ENCODE measurements at regions not wholly inside any gene's neighbourhood (a gene's known extent, or its start where the extent isn't known, plus 50 kb on each side); places are given as distances from the start of the nearest gene placed in this dataset.

GRCh38 chr19:30739394-30739793 lies 367.2 kb downstream of the ZNF536 start:
- no peak for DNase-seq

- no peak for DNase-seq
These were observed 365.9 kb downstream of the ZNF536 start for GRCh38 chr19:30738047-30738446.

GRCh38 chr19:30734669-30735068 lies 362.5 kb downstream of the ZNF536 start:
- no peak for DNase-seq

- no peak for DNase-seq
These were observed 361.8 kb downstream of the ZNF536 start for GRCh38 chr19:30733826-30734550.

- no peak for DNase-seq
These were observed 359.4 kb downstream of the ZNF536 start for GRCh38 chr19:30731591-30731990.

- DNase-seq = no peak
These were observed 357.3 kb downstream of the ZNF536 start for GRCh38 chr19:30729451-30729850.

- no peak for DNase-seq
These were observed 350.6 kb downstream of the ZNF536 start for GRCh38 chr19:30722761-30723160.

- no peak for DNase-seq
These were observed 350.0 kb downstream of the ZNF536 start for GRCh38 chr19:30722186-30722585.

GRCh38 chr19:30719999-30720345 lies 347.8 kb downstream of the ZNF536 start:
- no peak for DNase-seq

- DNase-seq = peak; percentile 61
These were observed 347.2 kb downstream of the ZNF536 start for GRCh38 chr19:30719189-30719998.

- DNase-seq = no peak
These were observed 346.5 kb downstream of the ZNF536 start for GRCh38 chr19:30718707-30719106.

GRCh38 chr19:30718014-30718413 lies 345.8 kb downstream of the ZNF536 start:
- DNase-seq = no peak

GRCh38 chr19:30717381-30717780 lies 345.2 kb downstream of the ZNF536 start:
- DNase-seq = no peak

GRCh38 chr19:30712431-30713337 lies 340.5 kb downstream of the ZNF536 start:
- no peak for DNase-seq

- no peak for DNase-seq
These were observed 339.6 kb downstream of the ZNF536 start for GRCh38 chr19:30711826-30712225.

- DNase-seq = peak; percentile 59
These were observed 339.1 kb downstream of the ZNF536 start for GRCh38 chr19:30711296-30711695.

GRCh38 chr19:30710721-30711120 lies 338.5 kb downstream of the ZNF536 start:
- no peak for DNase-seq

- DNase-seq = no peak
These were observed 336.4 kb downstream of the ZNF536 start for GRCh38 chr19:30708416-30709178.

GRCh38 chr19:30704771-30705330 lies 332.7 kb downstream of the ZNF536 start:
- no peak for DNase-seq

- DNase-seq = no peak
These were observed 331.5 kb downstream of the ZNF536 start for GRCh38 chr19:30703645-30704044.

- DNase-seq = no peak
These were observed 329.0 kb downstream of the ZNF536 start for GRCh38 chr19:30701178-30701577.
